GM20000 (cell line): ENCODE measurements at regions not wholly inside any gene's neighbourhood (a gene's known extent, or its start where the extent isn't known, plus 50 kb on each side); places are given as distances from the start of the nearest gene placed in this dataset.

Source experiments
- DNase-seq: peaks from one replicate; pipeline ENCODE4 v3.0.0; 2012; ENCODE audit warnings: low spot score
- CTCF ChIP-seq: IDR thresholded peaks from 2 replicates; pipeline ENCODE4 v1.5.1; 2012; ENCODE audit warnings: mild to moderate bottlenecking, control low read depth; ENCODE audit errors: extremely low read depth, missing control alignments

GRCh38 chr20:57806975-57807374, 97.2 kb upstream of the PMEPA1 start:
- DNase-seq: no peak
- TF ChIP-seq CTCF: no peak

DNA sequence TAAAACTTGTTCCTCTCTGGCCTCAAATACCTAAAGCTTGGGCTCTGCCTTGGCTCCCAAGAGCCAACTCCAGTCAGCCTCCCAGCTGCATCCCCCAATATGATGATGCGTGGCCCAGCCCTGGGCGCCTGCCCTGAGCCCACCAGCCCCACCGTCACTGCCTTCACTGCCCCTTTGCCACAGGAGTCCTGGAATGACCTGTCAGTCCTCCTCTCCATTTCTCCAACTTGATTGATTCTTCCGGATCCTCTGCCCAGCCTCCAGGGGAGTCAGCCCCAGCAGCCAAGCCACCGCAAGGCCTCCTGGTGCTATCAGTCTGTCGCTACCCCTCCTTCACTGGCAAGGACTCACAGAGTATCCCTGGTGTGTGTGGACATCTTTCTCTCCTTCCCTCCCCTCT, 96.7 kb upstream of the PMEPA1 start:
- no peak for DNase-seq
- no peak for TF ChIP-seq CTCF

- DNase-seq: no peak
Measured at GRCh38 chr20:57805747-57806146, 95.9 kb upstream of the PMEPA1 start.

DNA sequence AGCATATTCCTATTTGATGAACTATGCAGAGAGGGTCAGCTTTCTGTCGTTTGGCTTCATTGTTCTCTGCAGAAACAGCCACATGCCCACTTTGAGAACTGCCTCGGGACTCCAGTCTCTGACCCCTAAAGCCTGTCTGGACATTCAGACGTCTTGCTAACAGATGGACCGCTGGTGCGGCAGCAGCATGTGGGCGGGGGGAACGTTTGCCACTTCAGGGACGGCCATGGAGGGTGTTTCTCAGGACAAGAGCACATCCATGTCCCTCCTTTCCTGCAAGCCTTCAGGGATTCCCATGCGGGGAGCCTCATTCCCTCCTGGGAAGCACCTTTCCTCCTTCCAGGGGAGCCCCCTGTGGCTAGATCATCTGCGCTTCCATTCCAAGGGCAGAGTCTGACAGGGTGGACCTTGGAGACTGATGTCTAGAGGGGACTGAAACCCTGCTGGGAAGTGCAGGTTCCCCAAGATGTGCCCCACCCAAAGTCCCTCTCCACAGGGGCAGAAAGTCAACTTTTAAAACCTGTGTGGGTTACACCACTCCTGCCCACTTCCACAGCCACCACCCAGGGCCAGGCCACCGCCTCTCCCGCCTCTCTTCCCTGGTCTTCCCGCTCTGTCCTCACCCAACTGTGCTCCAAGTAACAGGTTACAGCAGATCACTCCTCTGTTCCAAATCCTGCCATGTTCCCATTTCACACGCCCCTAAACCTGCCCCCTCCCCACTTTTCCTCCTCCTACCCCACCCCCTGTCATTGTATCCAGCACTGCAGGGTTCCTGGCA, 94.8 kb upstream of the PMEPA1 start:
- TF ChIP-seq CTCF: no peak

More at GRCh38 chr20:57805747-57806146, 95.9 kb upstream of the PMEPA1 start:
- no peak for TF ChIP-seq CTCF

GRCh38 chr20:57803508-57804005, 93.7 kb upstream of the PMEPA1 start:
- DNase-seq: no peak
- TF ChIP-seq CTCF: no peak

More for the DNA sequence above, 94.8 kb upstream of the PMEPA1 start:
- DNase-seq: no peak

DNA sequence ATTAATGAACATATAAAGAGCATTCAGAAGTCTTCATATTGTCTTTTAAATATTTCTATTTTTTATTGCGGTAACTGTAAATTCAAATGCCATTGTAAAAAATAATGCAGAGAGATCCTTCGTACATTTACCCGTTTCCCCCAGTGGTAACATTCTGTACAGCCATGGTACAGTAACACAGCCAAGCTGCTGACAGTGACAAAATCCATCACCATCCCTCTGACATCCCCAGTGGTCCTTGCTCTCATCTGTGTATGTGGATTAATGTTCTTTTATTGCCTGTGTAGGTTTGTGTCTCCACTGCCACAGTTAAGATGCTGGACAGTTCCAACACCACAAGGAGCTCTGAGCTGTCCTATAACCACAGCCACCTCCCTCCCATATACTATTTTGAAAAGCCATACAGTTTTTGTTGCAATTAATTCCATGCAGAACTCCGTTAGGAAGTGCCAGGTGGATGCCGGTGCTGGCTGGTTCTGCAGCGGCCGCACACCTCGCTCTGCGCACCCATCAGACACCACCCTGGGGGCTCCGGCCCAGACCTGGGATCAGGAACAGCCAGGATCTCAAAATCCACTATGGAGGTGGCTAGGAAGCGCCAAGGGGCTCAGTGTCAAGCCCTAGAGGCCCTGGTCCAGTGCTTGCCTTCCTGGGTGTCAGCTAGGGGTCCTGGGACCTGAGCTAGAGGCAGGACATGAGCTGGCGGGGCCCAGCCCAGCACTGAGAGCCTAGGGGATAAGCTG, 93.1 kb upstream of the PMEPA1 start:
- no peak for TF ChIP-seq CTCF
- no peak for DNase-seq

- no peak for TF ChIP-seq CTCF
- no peak for DNase-seq
Measured at GRCh38 chr20:57801581-57801980, 91.8 kb upstream of the PMEPA1 start.
